ENCODE measurements at regions not wholly inside any gene's neighbourhood (a gene's known extent, or its start where the extent isn't known, plus 50 kb on each side); places are given as distances from the start of the nearest gene placed in this dataset.

DNA sequence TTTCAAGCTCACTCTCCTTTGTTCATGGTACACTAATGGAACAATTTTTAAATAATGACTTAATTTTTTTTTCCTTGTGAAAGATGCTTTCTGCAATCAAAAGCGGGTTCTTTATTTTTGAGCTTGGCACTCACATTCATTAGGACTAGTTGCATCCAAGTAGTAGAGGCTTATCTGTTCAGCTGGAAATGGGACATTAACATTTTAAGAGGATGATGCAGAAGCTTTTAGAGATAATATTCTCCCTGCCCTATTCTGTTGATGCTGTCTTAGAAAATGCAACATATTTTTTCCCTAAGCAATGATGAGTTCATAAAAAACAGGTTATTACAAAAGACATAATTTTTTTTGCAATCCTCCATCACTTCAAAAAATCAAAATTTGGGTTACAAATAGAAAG lies 900.6 kb downstream of the NTRK3 start:
- TF ChIP-seq FOXP2 (optimal IDR thresholded peaks at IDR 0.05; ENCODE audit: control extremely low read depth, extremely low read length, insufficient read depth) (no peak), EZH2 (IDR thresholded peaks at IDR 0.05) (no peak)
